Activated effector memory CD4-positive, alpha-beta T cell treated with anti-CD3 and anti-CD28 coated beads, Interleukin-2, amount 50 U/mL, for 16 hours (primary cell): ENCODE measurements at regions not wholly inside any gene's neighbourhood (a gene's known extent, or its start where the extent isn't known, plus 50 kb on each side); places are given as distances from the start of the nearest gene placed in this dataset.
"Not testable (repeated sequence)": the region's sequence is repeated elsewhere in the genome, so short reads cannot be mapped to it uniquely, and the experiment has no call there.

Experiments used
- DNase-seq: peaks from one replicate; pipeline ENCODE4 v3.0.0-alpha.2; 2020

DNA sequence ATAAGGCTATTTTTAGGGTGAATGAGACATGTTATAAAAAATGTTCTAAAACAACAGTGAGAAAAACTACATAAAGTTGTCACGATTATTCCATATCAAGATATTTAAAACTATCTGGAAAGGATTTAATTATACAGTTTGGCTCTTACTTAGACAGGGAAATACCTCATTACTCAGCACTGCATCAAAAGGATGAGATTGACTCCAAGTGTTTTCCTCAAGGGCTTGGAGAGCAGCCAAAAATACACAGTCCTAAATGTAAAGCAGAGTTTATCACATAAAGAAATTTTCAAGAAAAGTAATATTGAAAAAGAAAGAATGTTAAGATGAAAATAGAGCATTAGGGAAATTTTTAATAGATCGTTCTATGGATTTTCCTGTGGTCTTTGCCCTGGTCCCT, 285.5 kb upstream of the NETO1 start:
- no peak for DNase-seq

DNA sequence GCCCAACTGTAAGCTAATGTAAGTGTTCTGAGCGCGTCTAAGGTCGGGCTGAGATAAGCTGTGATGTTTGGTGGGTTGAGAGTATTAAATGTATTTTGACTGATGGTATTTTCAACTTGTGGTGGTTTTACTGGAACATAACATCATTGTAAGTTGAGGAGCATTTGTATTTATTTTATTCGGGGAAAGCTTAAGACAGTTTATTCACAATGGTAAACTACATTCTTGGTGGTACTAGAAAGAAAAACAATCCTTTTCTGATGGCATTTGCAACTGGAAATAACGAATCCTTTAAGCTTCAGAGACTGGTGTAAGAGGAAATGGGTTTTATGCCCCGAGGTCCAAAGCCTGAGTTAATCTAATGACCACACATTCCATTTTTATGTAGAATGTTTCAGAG, 283.3 kb upstream of the NETO1 start:
- DNase-seq = no peak

GRCh38 chr18:73150199-73150598, 282.4 kb upstream of the NETO1 start:
- DNase-seq = no peak

DNA sequence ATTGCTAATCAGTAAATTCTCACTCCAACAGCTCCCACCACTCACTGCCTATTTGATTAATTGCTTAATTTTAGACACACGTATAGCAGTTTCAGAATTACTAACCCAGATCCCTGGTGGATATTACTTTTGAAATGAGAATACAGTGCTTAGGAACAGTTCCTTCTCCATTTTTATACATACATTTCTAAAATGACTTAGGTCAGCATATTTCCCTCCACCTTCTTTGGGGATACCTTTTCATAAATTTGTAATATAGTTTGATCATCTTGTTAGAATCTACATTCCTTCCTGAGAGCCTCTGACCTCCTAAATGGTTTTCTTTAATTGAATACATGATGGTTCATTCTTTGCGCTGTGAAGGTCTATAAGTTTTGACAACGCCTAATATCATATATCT, 279.8 kb upstream of the NETO1 start:
- no peak for DNase-seq

- DNase-seq = no peak
These were observed 276.2 kb upstream of the NETO1 start for GRCh38 chr18:73144030-73144429.

DNA sequence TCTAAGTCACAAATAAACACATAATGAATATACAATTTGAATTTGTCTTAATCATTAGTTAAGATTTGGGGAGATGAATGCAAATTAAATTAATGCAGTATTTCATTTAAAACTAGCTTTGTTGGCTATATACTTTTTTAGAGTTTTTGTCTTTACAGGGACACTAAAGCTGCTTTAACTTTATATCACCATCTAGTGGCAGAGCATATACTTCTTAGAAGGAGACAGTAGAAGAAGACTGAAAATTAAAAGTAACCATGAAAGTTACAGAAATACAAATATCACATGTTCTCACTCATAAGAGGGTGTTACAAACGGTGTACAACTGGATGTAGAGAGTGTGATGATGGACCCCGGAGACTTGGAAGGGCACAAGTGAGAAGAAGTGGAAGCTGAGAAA, 268.3 kb upstream of the NETO1 start:
- no peak for DNase-seq

DNA sequence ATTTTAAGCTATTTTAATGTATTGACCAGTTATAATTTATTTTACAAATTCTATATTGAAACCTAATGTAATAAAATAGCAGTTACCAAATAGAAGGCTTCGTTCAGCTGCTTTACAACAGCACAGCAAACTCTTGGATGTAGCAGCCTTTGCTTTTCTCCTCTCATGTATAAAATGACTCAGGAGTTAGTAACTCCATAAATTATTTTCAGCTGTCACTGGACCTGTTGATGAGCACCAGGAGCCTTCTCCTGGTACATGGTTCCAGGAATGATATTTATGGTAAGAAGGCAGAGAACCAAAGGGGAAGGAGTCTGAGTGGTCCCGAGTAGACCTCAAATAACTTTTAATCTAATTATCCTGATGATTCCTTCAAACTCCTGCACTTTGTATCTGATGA, 256.4 kb upstream of the NETO1 start:
- DNase-seq = no peak

DNA sequence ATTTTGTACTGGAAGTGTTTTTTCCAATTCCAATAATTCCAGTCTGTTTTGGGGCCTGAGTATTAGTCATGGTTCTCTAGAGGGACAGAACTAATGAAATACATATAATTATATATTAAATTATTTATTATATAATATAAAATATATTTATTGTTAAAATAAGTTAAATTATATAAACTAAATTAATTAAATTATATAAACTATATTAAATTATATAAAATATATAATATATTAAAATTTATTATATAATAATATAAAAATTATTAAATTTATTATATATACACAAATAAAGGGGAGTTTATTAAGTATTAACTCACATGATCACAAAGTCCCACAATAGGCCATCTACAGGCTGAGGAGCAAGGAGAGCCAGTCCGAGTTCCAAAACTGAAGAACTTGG, 253.4 kb upstream of the NETO1 start:
- no peak for DNase-seq

- no peak for DNase-seq
These were observed 252.8 kb upstream of the NETO1 start for GRCh38 chr18:73120626-73121025.

DNA sequence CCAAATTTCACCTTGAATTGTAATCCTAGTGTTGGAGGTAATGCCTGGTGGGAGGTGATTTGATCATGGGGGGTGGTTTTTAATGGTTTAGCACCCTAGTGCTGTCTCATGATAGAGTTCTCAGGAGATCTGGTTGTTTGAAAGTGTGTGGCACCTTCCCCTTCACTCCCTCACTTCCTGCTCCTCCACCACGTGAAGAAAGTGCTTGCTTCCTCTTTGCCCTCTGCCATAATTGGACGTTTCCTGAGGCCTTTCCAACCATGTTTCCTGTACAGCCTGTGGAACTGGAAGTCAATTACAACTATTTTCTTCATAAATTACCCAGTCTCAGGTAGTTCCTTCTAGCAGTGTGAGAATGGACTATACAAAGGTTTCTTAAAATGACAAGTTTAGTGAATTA, 251.8 kb upstream of the NETO1 start:
- DNase-seq = no peak

DNA sequence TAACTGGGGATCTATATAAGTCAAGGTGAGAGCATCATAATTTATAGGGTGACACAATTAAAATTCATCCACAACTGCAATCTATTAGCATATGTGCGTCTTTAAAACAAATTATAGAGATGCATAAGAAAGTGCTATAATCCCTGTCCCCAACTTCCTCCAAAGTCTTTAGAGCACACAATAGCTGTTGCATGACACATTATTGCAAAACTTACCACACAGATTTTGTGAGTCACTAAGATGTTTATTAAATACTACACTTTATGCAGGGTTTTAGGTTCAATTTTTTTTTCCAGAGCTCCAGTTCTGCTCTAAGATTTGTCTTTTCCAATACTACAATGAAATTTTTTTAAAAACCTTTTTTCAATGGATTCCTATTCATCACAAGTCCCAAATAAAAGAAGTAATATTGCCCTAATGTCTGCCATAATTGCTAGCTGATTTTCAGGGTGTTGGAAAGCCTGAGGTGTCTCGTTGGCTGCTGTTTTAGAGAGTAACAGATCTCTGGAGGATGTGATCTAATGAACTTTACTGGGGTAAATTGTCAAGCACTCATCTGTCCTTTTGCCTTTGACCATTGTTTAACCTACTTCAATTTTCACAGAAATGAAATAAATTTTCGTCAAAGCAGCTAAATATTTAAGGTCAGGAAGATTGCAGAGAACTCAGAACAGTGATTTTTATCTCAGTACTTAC, 250.5 kb upstream of the NETO1 start:
- DNase-seq = no peak

GRCh38 chr18:73110307-73110706, 242.5 kb upstream of the NETO1 start:
- no peak for DNase-seq

DNA sequence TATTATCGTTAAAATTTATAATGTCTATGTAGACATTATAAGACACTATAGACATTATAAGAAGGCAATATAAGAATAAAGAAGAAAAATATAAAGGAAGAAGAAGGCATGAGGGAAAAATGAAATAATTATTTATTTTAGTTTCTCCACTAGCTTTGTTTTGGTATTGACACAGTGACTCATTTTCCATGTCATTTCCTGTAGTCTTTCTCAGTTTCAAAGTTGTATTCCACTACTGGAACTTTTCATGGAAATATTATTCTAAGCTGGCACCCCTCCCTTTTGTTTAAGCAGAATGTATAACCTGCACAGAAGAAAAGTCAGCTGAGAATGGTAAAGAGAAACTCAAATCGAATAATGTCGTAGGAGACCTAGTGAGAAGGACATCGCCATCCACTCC, 234.2 kb upstream of the NETO1 start:
- DNase-seq = no peak

DNA sequence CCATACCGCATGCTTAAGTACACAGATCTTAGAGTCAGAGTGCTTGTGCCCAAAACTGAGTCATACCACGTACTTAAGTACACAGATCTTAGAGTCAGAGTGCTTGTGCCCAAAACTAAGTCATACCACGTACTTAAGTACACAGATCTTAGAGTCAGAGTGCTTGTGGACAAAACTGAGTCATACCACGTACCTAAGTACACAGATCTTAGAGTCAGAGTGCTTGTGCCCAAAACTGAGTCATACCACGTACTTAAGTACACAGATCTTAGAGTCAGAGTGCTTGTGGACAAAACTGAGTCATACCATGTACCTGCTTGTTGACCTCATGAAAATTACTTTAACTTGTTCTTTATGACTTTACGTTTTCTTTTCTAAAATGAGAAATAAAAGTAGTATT, 233.7 kb upstream of the NETO1 start:
- not testable (repeated sequence) for DNase-seq

DNA sequence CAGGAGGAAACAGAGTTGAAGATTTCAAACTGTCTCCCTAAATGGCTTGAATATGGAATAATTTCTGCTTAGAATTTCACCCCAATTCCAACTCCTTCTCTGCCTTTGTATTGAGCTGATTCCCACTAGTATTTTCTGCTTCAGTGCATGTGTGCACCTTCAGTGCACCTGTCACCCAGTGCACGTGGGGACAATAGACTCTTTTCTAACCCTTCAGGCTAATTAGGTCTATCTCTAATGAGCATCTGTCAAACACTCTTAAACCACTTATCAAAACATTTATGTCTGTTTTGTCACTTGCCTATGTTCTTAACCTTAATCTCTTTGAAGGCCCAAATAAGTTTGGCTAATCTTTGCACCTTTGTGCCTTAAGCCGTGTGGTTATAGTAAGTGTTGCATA, 232.0 kb upstream of the NETO1 start:
- DNase-seq = no peak

DNA sequence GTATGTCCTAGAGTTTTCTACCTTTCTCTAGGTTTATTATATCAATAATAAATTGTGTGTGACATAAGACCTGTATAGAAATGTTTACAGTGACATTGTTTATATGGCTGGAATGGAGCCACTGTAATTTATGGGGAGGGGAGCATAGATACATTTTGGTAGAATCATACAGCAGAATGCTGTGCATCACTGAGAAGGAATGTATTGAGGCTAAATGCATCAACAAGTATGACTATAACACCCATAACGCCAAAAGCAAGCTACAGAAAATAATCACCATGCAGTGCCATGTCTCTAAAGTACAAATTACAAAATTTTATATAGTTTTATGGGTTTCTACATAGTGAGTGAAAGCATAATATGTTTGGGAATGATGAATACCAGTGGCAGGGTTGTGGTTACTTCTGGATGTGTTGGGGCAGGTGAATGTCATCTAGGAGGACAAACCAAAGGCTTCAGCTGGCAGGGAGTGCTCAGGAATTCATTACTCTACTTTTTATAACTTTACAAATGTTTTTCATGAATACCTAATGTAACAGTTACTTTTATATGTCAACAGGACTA, 226.0 kb upstream of the NETO1 start:
- DNase-seq = no peak

- DNase-seq = no peak
These were observed 220.7 kb upstream of the NETO1 start for GRCh38 chr18:73088445-73088844.

- DNase-seq = no peak
These were observed 219.6 kb upstream of the NETO1 start for GRCh38 chr18:73087282-73087977.

DNA sequence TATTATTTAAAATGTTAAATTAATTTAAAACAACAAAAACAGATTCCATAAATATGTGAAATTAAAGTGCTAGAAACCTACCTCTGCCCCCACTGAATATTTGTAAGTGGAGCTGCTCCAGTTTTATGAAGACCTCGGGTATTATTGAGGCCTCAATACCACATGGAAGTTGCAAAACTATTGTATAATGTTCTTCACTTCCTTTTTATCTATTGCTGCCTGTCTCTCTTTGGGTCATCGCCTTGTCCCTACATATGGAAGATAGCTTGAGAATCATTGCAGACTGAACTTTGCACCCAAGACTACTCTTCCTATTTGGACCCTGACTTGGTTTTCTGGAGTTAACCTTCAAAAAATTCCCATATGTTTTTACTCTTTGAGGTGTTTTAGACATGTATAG, 212.1 kb upstream of the NETO1 start:
- no peak for DNase-seq

- no peak for DNase-seq
These were observed 193.0 kb upstream of the NETO1 start for GRCh38 chr18:73060666-73061288.

GRCh38 chr18:73059280-73059679, 191.5 kb upstream of the NETO1 start:
- DNase-seq = no peak

- DNase-seq = no peak
These were observed 179.9 kb upstream of the NETO1 start for GRCh38 chr18:73047688-73048087.

GRCh38 chr18:73045037-73045436, 177.2 kb upstream of the NETO1 start:
- no peak for DNase-seq

GRCh38 chr18:73043611-73044010, 175.8 kb upstream of the NETO1 start:
- no peak for DNase-seq
